ENCODE measurements at regions not wholly inside any gene's neighbourhood (a gene's known extent, or its start where the extent isn't known, plus 50 kb on each side); places are given as distances from the start of the nearest gene placed in this dataset.

GRCh38 chr4:107404591-107405300 is 315.3 kb downstream of the PAPSS1 start:
- no peak overlapping the region for H3K4me3 ChIP-seq (ENCODE audit: severe bottlenecking)
- ATAC-seq (ENCODE audit: low read depth): no peak
- H3K36me3 ChIP-seq (ENCODE audit: low read depth): no peaks in the 10 kb centered on the region
- peaks cover 5% of the 10 kb centered on the region for H3K27me3 ChIP-seq (ENCODE audit: insufficient read depth, poor library complexity, severe bottlenecking)
- H3K27ac ChIP-seq (ENCODE audit: poor library complexity, severe bottlenecking): no peak overlapping the region
- DNase-seq (ENCODE audit: low spot score): no peak
- H3K9me3 ChIP-seq (ENCODE audit: severe bottlenecking): no peaks in the 10 kb centered on the region
- TF ChIP-seq CTCF (IDR thresholded peaks at IDR 0.05; ENCODE audit: poor library complexity, severe bottlenecking): no peak
- H3K4me1 ChIP-seq (ENCODE audit: insufficient read depth, poor library complexity, severe bottlenecking): no peaks in the 10 kb centered on the region

- no peak for TF ChIP-seq CTCF (IDR thresholded peaks at IDR 0.05; ENCODE audit: poor library complexity, severe bottlenecking)
- Histone ChIP-seq H3K27me3 (ENCODE audit: insufficient read depth, poor library complexity, severe bottlenecking) (peaks cover 5% of the 10 kb centered on the region), H3K27ac (ENCODE audit: poor library complexity, severe bottlenecking) (no peak overlapping the region)
Measured at GRCh38 chr4:107402291-107402690, 317.7 kb downstream of the PAPSS1 start.

GRCh38 chr4:107392951-107393350 is 327.1 kb downstream of the PAPSS1 start:
- no peaks in the 10 kb centered on the region for H3K27me3 ChIP-seq (ENCODE audit: insufficient read depth, poor library complexity, severe bottlenecking)
- no peak overlapping the region for H3K27ac ChIP-seq (ENCODE audit: poor library complexity, severe bottlenecking)
- no peak for TF ChIP-seq CTCF (IDR thresholded peaks at IDR 0.05; ENCODE audit: poor library complexity, severe bottlenecking)
- DNase-seq (ENCODE audit: low spot score) (no peak), ATAC-seq (ENCODE audit: low read depth) (no peak)
- H3K9me3 ChIP-seq (ENCODE audit: severe bottlenecking): no peaks in the 10 kb centered on the region
- no peaks in the 10 kb centered on the region for H3K4me1 ChIP-seq (ENCODE audit: insufficient read depth, poor library complexity, severe bottlenecking)
- no peaks in the 10 kb centered on the region for H3K36me3 ChIP-seq (ENCODE audit: low read depth)
- no peak overlapping the region for H3K4me3 ChIP-seq (ENCODE audit: severe bottlenecking)

More at GRCh38 chr4:107402291-107402690, 317.7 kb downstream of the PAPSS1 start:
- Histone ChIP-seq H3K4me3 (ENCODE audit: severe bottlenecking) (no peak overlapping the region), H3K4me1 (ENCODE audit: insufficient read depth, poor library complexity, severe bottlenecking) (no peaks in the 10 kb centered on the region), H3K36me3 (ENCODE audit: low read depth) (no peaks in the 10 kb centered on the region), H3K9me3 (ENCODE audit: severe bottlenecking) (no peaks in the 10 kb centered on the region)
- ATAC-seq (ENCODE audit: low read depth) (no peak), DNase-seq (ENCODE audit: low spot score) (no peak)

- no peaks in the 10 kb centered on the region for H3K4me1 ChIP-seq (ENCODE audit: insufficient read depth, poor library complexity, severe bottlenecking)
- no peak overlapping the region for H3K4me3 ChIP-seq (ENCODE audit: severe bottlenecking)
- DNase-seq (ENCODE audit: low spot score): no peak
- no peak for TF ChIP-seq CTCF (IDR thresholded peaks at IDR 0.05; ENCODE audit: poor library complexity, severe bottlenecking)
- H3K36me3 ChIP-seq (ENCODE audit: low read depth): no peaks in the 10 kb centered on the region
- no peak for ATAC-seq (ENCODE audit: low read depth)
- H3K27ac ChIP-seq (ENCODE audit: poor library complexity, severe bottlenecking): no peak overlapping the region
- H3K27me3 ChIP-seq (ENCODE audit: insufficient read depth, poor library complexity, severe bottlenecking): no peaks in the 10 kb centered on the region
- H3K9me3 ChIP-seq (ENCODE audit: severe bottlenecking): no peaks in the 10 kb centered on the region
Measured at GRCh38 chr4:107392380-107392779, 327.7 kb downstream of the PAPSS1 start.

- no peak for DNase-seq (ENCODE audit: low spot score)
- Histone ChIP-seq H3K27me3 (ENCODE audit: insufficient read depth, poor library complexity, severe bottlenecking) (no peaks in the 10 kb centered on the region), H3K27ac (ENCODE audit: poor library complexity, severe bottlenecking) (no peak overlapping the region), H3K4me3 (ENCODE audit: severe bottlenecking) (no peak overlapping the region), H3K36me3 (ENCODE audit: low read depth) (no peaks in the 10 kb centered on the region), H3K9me3 (ENCODE audit: severe bottlenecking) (no peaks in the 10 kb centered on the region), H3K4me1 (ENCODE audit: insufficient read depth, poor library complexity, severe bottlenecking) (no peaks in the 10 kb centered on the region)
- no peak for ATAC-seq (ENCODE audit: low read depth)
- TF ChIP-seq CTCF (IDR thresholded peaks at IDR 0.05; ENCODE audit: poor library complexity, severe bottlenecking): no peak
Measured at GRCh38 chr4:107391630-107392028, 328.4 kb downstream of the PAPSS1 start.

Data from RWPE2 (cell line).